ENCODE measurements at regions not wholly inside any gene's neighbourhood (a gene's known extent, or its start where the extent isn't known, plus 50 kb on each side); places are given as distances from the start of the nearest gene placed in this dataset.

DNA sequence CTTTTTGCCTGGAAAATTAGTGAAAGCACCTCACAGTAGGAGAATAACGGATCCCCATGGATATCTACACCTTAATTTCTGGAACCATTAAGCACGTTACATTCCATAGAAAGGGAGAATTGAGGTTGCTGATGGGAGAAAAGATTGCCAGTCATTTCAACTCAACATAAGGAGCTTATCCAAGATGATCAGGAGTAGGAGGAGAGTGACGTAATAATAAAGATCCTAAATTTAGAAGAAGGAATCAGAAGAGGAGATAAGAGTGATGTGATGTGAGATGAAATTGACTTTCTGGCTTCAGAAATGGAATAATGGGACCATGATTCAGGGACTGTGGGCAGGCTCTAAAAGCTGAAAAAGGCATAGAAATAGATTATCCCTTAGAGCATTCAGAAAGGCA lies 1017.8 kb upstream of the CHAC2 start:
- H3F3A ChIP-seq (ENCODE audit: insufficient read depth, low read length): no peaks in the 10 kb centered on the region
- no peak overlapping the region for H3K27ac ChIP-seq (ENCODE audit: low read length)
- H3K9me3 ChIP-seq (replicated peaks; ENCODE audit: insufficient read depth, low read length): no peaks in the 10 kb centered on the region
- H3K9me2 ChIP-seq (replicated peaks; ENCODE audit: insufficient read depth, low read length): no peaks in the 10 kb centered on the region
- no peak overlapping the region for H3K4me2 ChIP-seq (ENCODE audit: low read depth, low read length)
- H3K9ac ChIP-seq (ENCODE audit: low read length): no peak overlapping the region
- H3K79me2 ChIP-seq (ENCODE audit: low read length): no peaks in the 10 kb centered on the region
- H3K4me1 ChIP-seq (ENCODE audit: low read length): no peaks in the 10 kb centered on the region
- no peaks in the 10 kb centered on the region for H3K27me3 ChIP-seq (replicated peaks; ENCODE audit: insufficient read depth, low read length)
- no peak overlapping the region for H3K4me3 ChIP-seq (ENCODE audit: low read length)
- H3K36me3 ChIP-seq (replicated peaks; ENCODE audit: insufficient read depth, low read length): no peaks in the 10 kb centered on the region
- no peak for DNase-seq
- H4K20me1 ChIP-seq (ENCODE audit: insufficient read depth, low read length): no peaks in the 10 kb centered on the region
- no peak overlapping the region for H2AFZ ChIP-seq (ENCODE audit: low read length)
- TF ChIP-seq EZH2phosphoT487 (IDR thresholded peaks at IDR 0.05; ENCODE audit: low read length) (no peak), EZH2 (optimal IDR thresholded peaks at IDR 0.05; ENCODE audit: low read depth, low read length) (no peak)
- TF ChIP-seq, protein P1, sequence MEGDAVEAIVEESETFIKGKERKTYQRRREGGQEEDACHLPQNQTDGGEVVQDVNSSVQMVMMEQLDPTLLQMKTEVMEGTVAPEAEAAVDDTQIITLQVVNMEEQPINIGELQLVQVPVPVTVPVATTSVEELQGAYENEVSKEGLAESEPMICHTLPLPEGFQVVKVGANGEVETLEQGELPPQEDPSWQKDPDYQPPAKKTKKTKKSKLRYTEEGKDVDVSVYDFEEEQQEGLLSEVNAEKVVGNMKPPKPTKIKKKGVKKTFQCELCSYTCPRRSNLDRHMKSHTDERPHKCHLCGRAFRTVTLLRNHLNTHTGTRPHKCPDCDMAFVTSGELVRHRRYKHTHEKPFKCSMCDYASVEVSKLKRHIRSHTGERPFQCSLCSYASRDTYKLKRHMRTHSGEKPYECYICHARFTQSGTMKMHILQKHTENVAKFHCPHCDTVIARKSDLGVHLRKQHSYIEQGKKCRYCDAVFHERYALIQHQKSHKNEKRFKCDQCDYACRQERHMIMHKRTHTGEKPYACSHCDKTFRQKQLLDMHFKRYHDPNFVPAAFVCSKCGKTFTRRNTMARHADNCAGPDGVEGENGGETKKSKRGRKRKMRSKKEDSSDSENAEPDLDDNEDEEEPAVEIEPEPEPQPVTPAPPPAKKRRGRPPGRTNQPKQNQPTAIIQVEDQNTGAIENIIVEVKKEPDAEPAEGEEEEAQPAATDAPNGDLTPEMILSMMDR (IDR thresholded peaks at IDR 0.05; ENCODE audit: low read length): no peak

DNA sequence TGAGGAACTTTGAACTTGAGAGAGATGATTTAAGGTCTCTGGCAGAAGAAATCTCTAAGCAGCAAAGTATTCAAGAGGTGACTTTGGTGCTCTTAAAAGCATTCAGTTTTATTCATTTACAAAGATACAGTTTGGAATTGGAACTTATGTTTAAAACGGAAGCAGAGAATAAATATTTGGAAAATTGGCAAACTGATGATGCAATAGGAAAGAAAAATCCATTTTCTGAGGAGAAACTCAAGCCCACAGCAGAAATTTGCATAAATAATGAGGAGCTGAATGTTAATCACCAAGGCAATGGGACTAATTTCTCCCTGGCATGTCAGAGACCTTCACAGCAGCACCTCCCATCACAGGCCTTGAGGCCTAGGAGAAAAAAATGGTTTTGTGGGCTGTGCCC lies 1022.5 kb upstream of the CHAC2 start:
- H3K36me3 ChIP-seq (replicated peaks; ENCODE audit: insufficient read depth, low read length): no peaks in the 10 kb centered on the region
- TF ChIP-seq, protein P1 (IDR thresholded peaks at IDR 0.05; ENCODE audit: low read length): no peak
- no peak for TF ChIP-seq EZH2phosphoT487 (IDR thresholded peaks at IDR 0.05; ENCODE audit: low read length)
- no peak for TF ChIP-seq EZH2 (optimal IDR thresholded peaks at IDR 0.05; ENCODE audit: low read depth, low read length)
- no peak overlapping the region for H3K4me2 ChIP-seq (ENCODE audit: low read depth, low read length)
- no peak for DNase-seq
- H3K27me3 ChIP-seq (replicated peaks; ENCODE audit: insufficient read depth, low read length): no peaks in the 10 kb centered on the region
- no peaks in the 10 kb centered on the region for H3K9me3 ChIP-seq (replicated peaks; ENCODE audit: insufficient read depth, low read length)
- H3K79me2 ChIP-seq (ENCODE audit: low read length): no peaks in the 10 kb centered on the region
- no peak overlapping the region for H3K4me3 ChIP-seq (ENCODE audit: low read length)
- no peaks in the 10 kb centered on the region for H4K20me1 ChIP-seq (ENCODE audit: insufficient read depth, low read length)
- H3K9ac ChIP-seq (ENCODE audit: low read length): no peak overlapping the region
- no peaks in the 10 kb centered on the region for H3K9me2 ChIP-seq (replicated peaks; ENCODE audit: insufficient read depth, low read length)
- no peaks in the 10 kb centered on the region for H3K4me1 ChIP-seq (ENCODE audit: low read length)
- H2AFZ ChIP-seq (ENCODE audit: low read length): no peak overlapping the region
- no peak overlapping the region for H3K27ac ChIP-seq (ENCODE audit: low read length)
- no peaks in the 10 kb centered on the region for H3F3A ChIP-seq (ENCODE audit: insufficient read depth, low read length)

DNA sequence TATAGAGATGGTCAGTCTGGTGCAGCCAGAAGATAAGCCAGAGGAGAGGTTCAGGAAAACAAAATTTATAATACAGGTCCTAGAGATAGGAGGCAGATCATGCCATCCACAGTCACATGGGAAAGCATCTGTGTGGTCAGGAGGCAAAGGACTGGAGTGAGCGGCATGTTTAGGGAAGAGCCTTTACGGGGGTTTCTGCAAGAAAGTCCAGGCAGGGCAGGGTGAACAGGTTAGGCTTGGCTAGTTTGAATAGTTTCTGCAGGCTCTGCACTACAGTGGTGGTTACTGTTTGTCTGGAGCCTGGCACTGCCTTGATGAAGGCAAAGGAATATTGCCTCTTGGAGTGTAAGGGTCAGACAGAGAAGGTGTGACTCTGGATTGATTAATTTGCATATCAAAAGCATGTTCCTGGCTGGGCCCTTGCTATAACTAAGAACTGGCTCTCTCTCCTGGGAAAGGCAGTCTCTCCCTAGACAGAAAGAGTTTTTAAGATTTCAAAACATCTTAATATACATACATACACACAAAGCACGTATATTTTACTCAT lies 1034.7 kb upstream of the CHAC2 start:
- Histone ChIP-seq H4K20me1 (ENCODE audit: insufficient read depth, low read length) (no peaks in the 10 kb centered on the region), H3K4me1 (ENCODE audit: low read length) (no peaks in the 10 kb centered on the region), H3K27me3 (replicated peaks; ENCODE audit: insufficient read depth, low read length) (no peaks in the 10 kb centered on the region), H3K9ac (ENCODE audit: low read length) (no peak overlapping the region), H3K79me2 (ENCODE audit: low read length) (no peaks in the 10 kb centered on the region), H3K36me3 (replicated peaks; ENCODE audit: insufficient read depth, low read length) (no peaks in the 10 kb centered on the region), H2AFZ (ENCODE audit: low read length) (no peak overlapping the region), H3F3A (ENCODE audit: insufficient read depth, low read length) (no peaks in the 10 kb centered on the region), H3K4me2 (ENCODE audit: low read depth, low read length) (no peak overlapping the region), H3K9me2 (replicated peaks; ENCODE audit: insufficient read depth, low read length) (no peaks in the 10 kb centered on the region), H3K27ac (ENCODE audit: low read length) (no peak overlapping the region), H3K4me3 (ENCODE audit: low read length) (no peak overlapping the region), H3K9me3 (replicated peaks; ENCODE audit: insufficient read depth, low read length) (no peaks in the 10 kb centered on the region)
- TF ChIP-seq, protein P1 (IDR thresholded peaks at IDR 0.05; ENCODE audit: low read length): no peak
- TF ChIP-seq EZH2phosphoT487 (IDR thresholded peaks at IDR 0.05; ENCODE audit: low read length) (no peak), EZH2 (optimal IDR thresholded peaks at IDR 0.05; ENCODE audit: low read depth, low read length) (no peak)
- no peak for DNase-seq
